ENCODE measurements at regions not wholly inside any gene's neighbourhood (a gene's known extent, or its start where the extent isn't known, plus 50 kb on each side); places are given as distances from the start of the nearest gene placed in this dataset.
"Not testable (repeated sequence)": the region's sequence is repeated elsewhere in the genome, so short reads cannot be mapped to it uniquely, and the experiment has no call there.

DNA sequence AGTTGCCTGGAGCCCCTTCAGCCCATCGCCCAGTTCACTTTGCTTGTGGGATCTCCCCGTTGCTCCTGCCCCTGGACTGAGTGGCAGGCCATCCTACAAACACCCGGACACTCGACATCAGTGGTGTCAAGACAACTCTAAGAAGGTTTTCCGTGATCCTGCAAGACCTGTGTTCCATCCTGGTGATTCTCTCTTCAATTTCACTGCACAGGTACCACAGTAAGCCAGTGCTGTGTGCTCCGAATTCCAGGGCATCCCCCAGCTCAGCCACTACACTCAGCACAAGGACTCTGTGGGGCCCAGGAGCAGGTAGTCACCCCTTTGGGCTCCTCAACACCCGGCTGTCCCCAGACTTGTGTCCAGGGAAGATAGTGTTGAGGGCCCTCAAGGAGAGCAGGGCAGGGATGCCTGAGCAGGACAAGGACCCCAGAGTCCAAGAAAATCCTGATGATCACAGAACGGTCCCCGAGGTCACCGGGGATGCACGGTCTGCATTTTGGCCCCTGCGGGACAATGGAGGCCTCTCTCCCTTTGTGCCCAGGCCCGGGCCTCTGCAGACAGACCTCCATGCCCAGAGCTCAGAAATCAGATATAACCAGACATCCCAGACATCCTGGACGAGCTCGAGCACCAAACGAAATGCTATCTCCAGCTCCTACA, 146.9 kb upstream of the C1QTNF3 start:
- DNase-seq: peak in 1 of 2 donors; percentile 27

- peak in 1 of 2 donors; percentile 24 for DNase-seq
These were observed 147.5 kb upstream of the C1QTNF3 start for GRCh38 chr5:34190466-34190865.

GRCh38 chr5:34191279-34191744, 148.3 kb upstream of the C1QTNF3 start:
- peak in 1 of 2 donors; percentile 20 for DNase-seq

DNA sequence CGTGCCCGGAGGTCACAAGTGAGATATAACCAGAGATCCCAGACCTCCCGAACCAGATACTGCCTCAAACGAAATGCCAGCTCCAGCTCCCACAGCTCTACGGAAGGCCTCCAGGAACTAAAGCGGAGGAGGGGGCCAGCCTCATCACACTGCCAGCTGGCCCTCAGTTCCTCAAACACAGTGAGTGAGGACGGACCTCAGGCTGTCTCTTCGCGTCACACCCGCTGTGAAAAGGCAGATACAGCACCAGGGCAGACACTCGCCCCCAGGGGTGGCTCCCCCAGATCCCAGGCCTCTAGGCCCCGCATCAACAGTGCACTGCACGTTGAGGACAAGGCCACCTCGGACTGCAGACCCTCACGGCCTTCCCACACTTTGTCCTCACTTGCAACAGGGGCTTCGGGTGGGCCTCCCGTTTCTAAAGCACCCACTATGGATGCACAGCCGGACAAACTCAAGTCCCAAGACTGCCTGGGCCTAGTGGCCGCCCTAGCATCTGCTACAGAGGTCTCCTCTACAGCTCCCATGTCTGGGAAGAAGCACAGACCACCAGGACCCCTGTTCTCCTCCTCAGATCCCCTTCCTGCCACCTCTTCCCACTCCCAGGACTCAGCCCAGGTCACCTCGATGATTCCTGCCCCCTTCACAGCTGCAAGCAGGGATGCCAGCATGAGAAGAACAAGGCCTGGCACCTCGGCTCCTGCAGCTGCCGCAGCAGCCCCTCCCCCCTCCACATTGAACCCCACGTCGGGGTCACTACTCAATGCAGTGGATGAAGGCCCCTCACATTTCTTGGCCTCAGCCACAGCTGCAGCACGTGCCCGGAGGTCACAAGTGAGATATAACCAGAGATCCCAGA, 149.3 kb upstream of the C1QTNF3 start:
- peak in 1 of 2 donors; percentile 25 for DNase-seq

DNA sequence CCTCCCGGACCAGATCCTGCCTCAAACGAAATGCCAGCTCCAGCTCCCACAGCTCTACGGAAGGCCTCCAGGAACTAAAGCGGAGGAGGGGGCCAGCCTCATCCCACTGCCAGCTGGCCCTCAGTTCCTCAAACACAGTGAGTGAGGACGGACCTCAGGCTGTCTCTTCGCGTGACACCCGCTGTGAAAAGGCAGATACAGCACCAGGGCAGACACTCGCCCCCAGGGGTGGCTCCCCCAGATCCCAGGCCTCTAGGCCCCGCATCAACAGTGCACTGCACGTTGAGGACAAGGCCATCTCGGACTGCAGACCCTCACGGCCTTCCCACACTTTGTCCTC, 149.9 kb upstream of the C1QTNF3 start:
- peak in 1 of 2 donors; percentile 18 for DNase-seq

GRCh38 chr5:34193297-34193696, 150.3 kb upstream of the C1QTNF3 start:
- peak in 1 of 2 donors; percentile 18 for DNase-seq

DNA sequence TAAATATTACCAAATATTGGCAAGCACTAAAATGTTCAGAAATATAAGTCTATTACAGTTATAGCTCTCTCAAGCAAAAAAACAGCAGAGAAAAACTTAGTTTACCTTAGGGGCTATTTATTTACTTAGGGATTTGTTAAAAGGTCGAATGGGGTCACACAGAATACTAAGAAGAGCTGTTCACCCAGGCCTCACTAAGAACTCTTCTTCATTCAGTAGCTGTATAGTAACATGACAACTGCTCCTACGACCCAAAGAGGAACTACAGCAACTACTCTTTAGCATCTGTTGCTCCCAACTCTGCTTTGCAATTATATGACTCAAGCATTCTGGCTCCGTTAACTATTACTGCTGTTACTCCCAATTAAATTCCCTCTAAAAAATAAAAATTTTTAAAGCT, 150.8 kb upstream of the C1QTNF3 start:
- not testable (repeated sequence) for DNase-seq

DNA sequence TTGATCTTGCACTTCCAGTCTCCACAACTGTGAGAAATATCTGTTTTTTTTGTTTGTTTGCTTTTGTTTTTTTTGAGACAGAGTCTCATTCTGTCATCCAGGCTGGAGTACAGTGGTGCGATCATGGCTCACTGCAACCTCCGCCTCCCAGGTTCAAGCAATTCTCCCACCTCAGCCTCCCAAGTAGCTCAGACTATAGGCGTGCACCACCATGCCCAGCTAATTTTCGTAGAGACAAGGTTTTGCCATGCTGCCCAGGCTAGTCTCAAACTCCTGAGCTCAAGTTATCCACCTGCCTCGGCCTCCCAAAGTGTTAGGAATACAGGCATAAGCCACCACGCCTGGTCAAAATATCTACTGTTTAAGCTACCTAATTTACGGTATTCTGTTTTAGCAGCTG, 153.1 kb upstream of the C1QTNF3 start:
- DNase-seq: not testable (repeated sequence)

DNA sequence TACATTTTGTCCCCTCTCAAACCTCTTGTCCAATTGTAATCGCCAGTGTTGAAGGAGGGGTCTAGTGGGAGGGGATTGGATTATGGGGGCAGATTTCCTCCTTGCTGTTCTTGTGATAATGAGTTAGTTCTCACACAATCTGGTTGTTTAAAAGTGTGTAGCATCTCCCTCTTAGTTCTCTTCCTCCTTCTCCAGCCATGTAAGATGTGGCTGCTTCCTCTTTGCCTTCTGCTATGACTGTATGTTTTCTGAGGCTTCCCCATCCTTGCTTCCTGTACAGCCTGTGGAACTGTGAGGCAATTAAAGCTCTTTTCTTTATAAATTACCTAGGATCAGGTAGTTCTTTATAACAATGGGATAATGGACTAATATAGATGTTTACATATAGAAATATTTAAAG, 162.3 kb upstream of the C1QTNF3 start:
- DNase-seq: not testable (repeated sequence)

DNA sequence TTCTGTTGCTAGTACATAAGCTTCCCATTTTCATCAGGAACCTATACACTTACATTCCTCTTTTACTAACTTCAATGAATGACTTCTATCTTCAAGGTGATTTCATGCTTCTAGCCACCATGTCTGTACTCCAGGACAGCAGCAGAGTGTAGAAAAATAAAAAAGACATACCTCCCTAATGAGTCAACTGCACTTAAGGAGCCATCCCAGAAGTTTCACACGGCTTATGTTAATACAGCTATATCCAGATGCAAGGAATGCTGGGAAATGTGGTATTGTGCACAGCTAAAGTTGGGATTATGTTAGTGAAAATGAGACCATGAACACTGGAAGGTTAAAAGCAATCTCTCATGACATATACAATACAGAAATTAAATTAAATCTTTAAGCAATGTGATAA, 174.4 kb upstream of the C1QTNF3 start:
- DNase-seq: not testable (repeated sequence)

GRCh38 chr5:34221329-34222073, 178.5 kb upstream of the C1QTNF3 start:
- DNase-seq: not testable (repeated sequence)

GRCh38 chr5:34223158-34223557, 180.1 kb upstream of the C1QTNF3 start:
- not testable (repeated sequence) for DNase-seq

GRCh38 chr5:34230402-34230801, 187.4 kb upstream of the C1QTNF3 start:
- not testable (repeated sequence) for DNase-seq

DNA sequence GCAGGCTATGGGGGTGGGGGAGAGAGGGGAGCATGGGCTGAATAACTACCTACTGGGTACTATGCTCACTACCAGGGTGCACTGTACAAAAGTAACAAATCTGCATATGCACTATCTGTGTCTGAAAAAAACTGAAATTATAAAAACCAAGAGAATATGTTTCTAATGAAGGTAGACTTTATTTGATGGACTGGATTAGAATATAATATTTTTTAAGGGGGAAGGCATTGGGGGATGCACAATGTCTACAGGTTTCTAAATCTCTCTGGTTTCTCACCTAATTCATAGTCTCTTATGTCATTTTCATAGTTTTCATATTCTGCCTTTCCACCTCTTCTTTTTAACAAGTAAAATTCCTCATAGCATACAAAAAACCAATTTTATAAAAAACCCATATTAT, 200.8 kb upstream of the C1QTNF3 start:
- not testable (repeated sequence) for DNase-seq

- DNase-seq: peak; percentile 77 to 78
These were observed 201.4 kb upstream of the C1QTNF3 start for GRCh38 chr5:34244281-34245031.

GRCh38 chr5:34245032-34245394, 202.0 kb upstream of the C1QTNF3 start:
- DNase-seq: not testable (repeated sequence)

DNA sequence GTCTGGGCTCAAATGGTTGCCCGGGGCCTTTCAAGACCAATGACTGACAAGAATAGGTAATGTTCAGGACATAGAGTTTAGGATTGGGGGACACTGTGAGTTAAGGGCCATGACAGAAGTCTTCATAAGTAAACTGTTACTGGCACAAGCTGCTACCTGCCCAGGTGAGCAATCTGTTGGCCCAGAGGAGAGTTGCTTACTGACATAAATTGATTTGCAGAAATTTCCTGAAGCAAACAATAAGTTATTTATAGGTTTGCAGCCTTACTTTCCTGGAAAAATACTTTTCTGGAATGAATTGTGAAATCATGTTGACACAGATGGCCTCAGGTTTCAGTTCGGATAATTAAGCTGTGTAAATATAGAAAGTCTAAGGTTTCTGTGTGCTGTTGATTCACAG, 202.8 kb upstream of the C1QTNF3 start:
- DNase-seq: peak in 1 of 2 donors; percentile 17

DNA sequence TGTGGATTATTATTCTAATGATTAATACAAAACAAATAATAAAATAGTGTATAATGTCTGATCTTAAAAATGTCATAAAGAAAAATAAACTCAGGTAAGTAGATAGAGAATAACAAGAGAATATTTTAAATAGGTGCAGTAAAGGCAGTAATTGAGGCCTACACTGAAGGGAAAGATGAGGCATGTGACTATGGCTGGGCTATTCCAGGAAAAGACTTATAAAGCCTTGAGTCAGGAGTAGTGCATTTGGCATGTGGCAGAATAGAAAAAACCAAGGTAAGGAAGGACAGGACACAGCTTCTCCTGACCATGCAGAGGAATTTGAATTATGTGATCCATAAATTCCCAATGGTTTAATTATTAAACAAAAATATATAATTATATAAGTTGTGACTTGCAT, 215.6 kb upstream of the C1QTNF3 start:
- DNase-seq: not testable (repeated sequence)

DNA sequence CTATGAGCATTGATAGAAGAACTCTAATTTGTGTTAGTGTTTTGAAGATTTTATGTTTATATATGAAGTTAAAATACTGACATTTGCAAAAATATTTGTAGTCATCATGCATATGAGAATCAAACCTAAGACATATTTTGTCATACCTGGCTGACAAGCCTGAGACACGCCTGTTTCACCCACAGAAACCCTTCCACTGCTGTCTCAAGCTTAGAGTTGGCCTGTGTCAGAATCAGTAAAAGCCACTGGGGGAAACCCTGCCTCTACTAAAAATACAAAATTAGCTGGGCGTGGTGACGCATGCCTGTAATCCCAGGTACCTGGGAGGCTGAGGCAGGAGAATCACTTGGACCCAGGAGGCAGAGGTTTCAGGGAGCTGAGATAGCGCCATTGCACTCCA, 218.0 kb upstream of the C1QTNF3 start:
- DNase-seq: not testable (repeated sequence)

- not testable (repeated sequence) for DNase-seq
These were observed 223.1 kb upstream of the C1QTNF3 start for GRCh38 chr5:34266151-34266550.

GRCh38 chr5:34296759-34297158, 253.7 kb upstream of the C1QTNF3 start:
- DNase-seq: not testable (repeated sequence)

DNA sequence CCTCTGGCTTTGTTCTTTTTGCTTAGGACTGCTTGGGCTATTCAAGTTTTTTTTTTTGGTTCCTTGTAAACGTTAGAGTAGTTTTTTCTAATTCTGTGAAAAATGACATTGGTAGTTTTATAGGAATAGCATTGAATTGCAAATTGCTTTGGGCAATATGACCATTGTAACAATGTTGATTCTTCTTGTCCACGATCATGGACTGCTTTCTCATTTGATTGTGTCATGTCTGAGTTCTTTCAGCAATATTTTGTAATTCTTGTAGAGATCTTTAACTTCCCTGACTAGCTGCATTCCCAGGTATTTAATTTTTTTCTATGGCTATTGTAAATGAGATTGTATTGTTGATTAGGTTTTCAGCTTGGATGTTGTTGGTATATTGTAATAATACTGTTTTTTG, 286.2 kb upstream of the C1QTNF3 start:
- not testable (repeated sequence) for DNase-seq
